GM12878 (cell line): ENCODE measurements at regions not wholly inside any gene's neighbourhood (a gene's known extent, or its start where the extent isn't known, plus 50 kb on each side); places are given as distances from the start of the nearest gene placed in this dataset.

Source experiments
- ATAC-seq: fragments of 200-7000 bp; cut with Tn5 transposase; 3 replicates; pipeline ENCODE4 v1.9.1; 2020; ENCODE audit warnings: mild to moderate bottlenecking, moderate library complexity
- BruUV-seq: library from RNA; stranded (reverse); fragments of 400-500 nt; replicated peaks from 2 replicates; lab custom pipeline; 2021; lab: Mats Ljungman, UMichigan
- CTCF ChIA-PET: fragments of 300-600 bp; sonication (Branson Sonifier 250); formaldehyde crosslinking; extraction: SDS; loops from one replicate; lab custom pipeline; 2021; ENCODE audit warnings: inconsistent platforms; lab: Yijun Ruan, JAX
- POLR2A ChIA-PET: fragments of 350-600 bp; formaldehyde crosslinking; extraction: SDS; loops from one replicate; lab custom pipeline; 2021; ENCODE audit warnings: inconsistent platforms; lab: Charles Lee
- RAD21 ChIA-PET: fragments of 300-600 bp; sonication (Branson Sonifier 250); formaldehyde crosslinking; loops from one replicate; lab custom pipeline; 2023; ENCODE audit warnings: antibody characterized with exemption; ENCODE audit not compliant: unreplicated experiment; lab: Charles Lee
- SMC1A ChIA-PET: fragments of 300-600 bp; sonication (Branson Sonifier 250); formaldehyde crosslinking; loops from one replicate; lab custom pipeline; 2023; ENCODE audit not compliant: unreplicated experiment, uncharacterized antibody; lab: Charles Lee
- DNase-seq: peaks from one replicate; pipeline ENCODE4 v3.0.0-alpha.2; 2011; ENCODE audit warnings: low read depth, low spot score
- FAIRE-seq: peaks from 3 replicates; lab custom pipeline; 2011; peaks lifted over from hg19 to GRCh38; lab: Jason Lieb, UNC
- H2AFZ ChIP-seq: 2 replicates; pipeline ENCODE4 v1.6.0; 2011; ENCODE audit warnings: low read depth, low read length, control low read depth; ENCODE audit not compliant: control insufficient read depth
- H3K27ac ChIP-seq: 2 replicates; pipeline ENCODE4 v1.5.1; 2011; ENCODE audit warnings: control low read depth; ENCODE audit not compliant: control insufficient read depth, insufficient read depth
- H3K27me3 ChIP-seq, 2 experiments: replicated peaks in 1 of 2; 2 replicates each; pipeline versions ENCODE4 v1.6.0 to v1.6.1; 2011; ENCODE audit warnings: low read length in 1 of 2; ENCODE audit not compliant: control insufficient read depth in 2 of 2, insufficient read depth in 2 of 2
- H3K36me3 ChIP-seq, 2 experiments: 2 replicates each; pipeline ENCODE4 v1.5.1; 2011; ENCODE audit warnings: low read length in 1 of 2; ENCODE audit not compliant: control insufficient read depth in 2 of 2, insufficient read depth in 2 of 2
- H3K4me1 ChIP-seq: 2 replicates; pipeline ENCODE4 v1.6.1; 2011; ENCODE audit warnings: mild to moderate bottlenecking, low read length, moderate library complexity, mixed read lengths; ENCODE audit not compliant: control insufficient read depth, insufficient read depth
- H3K4me2 ChIP-seq: 2 replicates; pipeline ENCODE4 v1.6.0; 2011; ENCODE audit warnings: control low read depth; ENCODE audit not compliant: control insufficient read depth, insufficient read depth
- H3K4me3 ChIP-seq: fragments of 200-600 bp; sonication (generic); 2 replicates; pipeline ENCODE4 v1.5.1; 2016
- H3K79me2 ChIP-seq: 2 replicates; pipeline ENCODE4 v1.6.0; 2011; ENCODE audit warnings: low read length; ENCODE audit not compliant: control insufficient read depth, insufficient read depth
- H3K9ac ChIP-seq: 2 replicates; pipeline ENCODE4 v1.8.0; 2011; ENCODE audit warnings: low read length, control low read depth, mixed read lengths; ENCODE audit not compliant: control insufficient read depth, insufficient read depth
- H3K9me3 ChIP-seq: replicated peaks from 3 replicates; pipeline ENCODE4 v1.5.1; 2011; ENCODE audit warnings: mild to moderate bottlenecking, low read length; ENCODE audit not compliant: control insufficient read depth, insufficient read depth
- H4K20me1 ChIP-seq: 2 replicates; pipeline ENCODE4 v1.6.0; 2011; ENCODE audit not compliant: control insufficient read depth, insufficient read depth
- EED ChIP-seq: sonication (generic); IDR thresholded peaks from 2 replicates; pipeline ENCODE4 v1.6.1; 2016; ENCODE audit warnings: antibody characterized with exemption, low read depth
- EP300 ChIP-seq, 2 experiments: fragments of 150-350 bp in 1 of 2; IDR thresholded peaks; 2 replicates each; pipeline ENCODE4 v1.6.1; 2011 to 2012; ENCODE audit warnings: low read depth in 2 of 2, low read length in 2 of 2, borderline replicate concordance in 1 of 2, improper control_type of control experiment in 1 of 2, inconsistent platforms in 1 of 2; ENCODE audit not compliant: control insufficient read depth in 1 of 2
- NFYB ChIP-seq: IDR thresholded peaks from 2 replicates; pipeline ENCODE4 v1.6.1; 2011; ENCODE audit warnings: low read depth, mild to moderate bottlenecking, low read length, improper control_type of control experiment, moderate library complexity; ENCODE audit not compliant: insufficient read depth
- RAD51 ChIP-seq: fragments of 450-650 bp; IDR thresholded peaks from 2 replicates; pipeline ENCODE4 v1.6.1; 2016; ENCODE audit warnings: moderate library complexity, mild to moderate bottlenecking, inconsistent platforms
- SREBF1 ChIP-seq: IDR thresholded peaks from 2 replicates; pipeline ENCODE4 v1.6.1; 2012; ENCODE audit warnings: mild to moderate bottlenecking, low read length
- STAT3 ChIP-seq: IDR thresholded peaks from 2 replicates; pipeline ENCODE4 v1.6.1; 2011; ENCODE audit warnings: low read depth, low read length, improper control_type of control experiment
- TCF12 ChIP-seq: IDR thresholded peaks from 2 replicates; pipeline ENCODE4 v1.6.1; 2011; ENCODE audit warnings: low read depth, mild to moderate bottlenecking, low read length
- WGBS: methylation state at CpG from one replicate; pipeline ENCODE4 v1.1.6; 2016; ENCODE audit warnings: low lambda C conversion rate; ENCODE audit not compliant: insufficient replicate concordance, insufficient coverage; ENCODE audit errors: missing lambda C conversion rate; 5-methylcytosine and 5-hydroxymethylcytosine counted together
- in situ Hi-C: fragments of 300-500 bp; cut with MboI; formaldehyde crosslinking; loops from 9 replicates; pipeline ENCODE4 v1.14.3; 2018; ENCODE audit warnings: mixed read lengths
- intact Hi-C: fragments of 100-400 bp; cut with micrococcal nuclease; formaldehyde crosslinking; loops from one replicate; pipeline ENCODE4 v1.14.2; 2022; ENCODE audit not compliant: unreplicated experiment
- TF ChIP-seq, protein P1 (sequence below): fragments of 450-650 bp; formaldehyde crosslinking; IDR thresholded peaks from 2 replicates; pipeline ENCODE4 v1.4.0; 2022; ENCODE audit warnings: mild to moderate bottlenecking, moderate library complexity
- TF ChIP-seq, protein P2 (sequence below): IDR thresholded peaks from 2 replicates; pipeline ENCODE4 v1.6.1; 2011; ENCODE audit warnings: borderline replicate concordance, low read depth, mild to moderate bottlenecking, moderate library complexity, low read length; ENCODE audit not compliant: insufficient read depth, poor library complexity, severe bottlenecking
- TF ChIP-seq, protein P3 (sequence below): IDR thresholded peaks from 2 replicates; pipeline ENCODE4 v1.6.1; 2011; ENCODE audit warnings: low read depth, low read length, improper control_type of control experiment, borderline replicate concordance
- TF ChIP-seq, protein P4 (sequence below): fragments of 450-650 bp; IDR thresholded peaks from 2 replicates; pipeline ENCODE4 v1.6.1; 2017; ENCODE audit warnings: mild to moderate bottlenecking

DNA sequence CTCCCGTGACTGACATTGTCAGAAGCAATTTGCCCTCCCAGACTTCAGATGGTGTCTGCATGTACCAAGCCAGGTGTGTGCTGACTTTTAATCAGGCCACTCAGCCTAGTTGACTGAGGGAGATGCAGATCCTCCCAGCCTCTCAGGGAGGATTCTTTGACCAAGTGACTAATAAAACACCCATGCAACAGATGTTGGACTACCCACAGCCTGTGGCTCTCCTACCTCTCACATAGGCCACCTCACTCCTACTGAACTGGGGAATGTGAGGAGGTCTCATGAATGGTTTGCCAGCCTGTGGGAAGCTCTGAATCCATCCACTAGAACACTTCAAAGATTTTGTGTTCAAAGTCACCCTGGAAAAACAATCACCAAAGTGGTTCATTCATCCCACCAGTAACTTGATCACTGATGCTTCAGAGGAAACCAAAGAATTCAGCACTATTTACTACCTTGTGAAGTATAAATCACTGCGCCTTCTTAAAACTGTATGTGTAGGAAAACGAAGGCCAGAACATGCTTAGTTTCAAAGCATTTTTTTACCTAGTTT lies 80.1 kb downstream of the ESM1 start:
- H3K27me3 ChIP-seq = peaks cover 0 to 9% of the 10 kb centered on the region in 2 experiments; a peak in 3 of 4 replicates
- H2AFZ ChIP-seq = no peak overlapping the region
- H3K36me3 ChIP-seq = no peaks in the 10 kb centered on the region
- peaks cover 4% of the 10 kb centered on the region; the same call in 1 of the 2 replicates for H3K4me1 ChIP-seq
- WGBS = 50% methylated on average over 3 of the region's 3 CpGs
- intact Hi-C loops = no loop called here
- CTCF ChIA-PET = interaction anchor here (0.6 to 3.6 kb wide), 9 partner anchors 10 to 263 kb away, joined by 3 to 31 read pairs (median 5); partner anchors contain the start of gene GPX8
- H3K27ac ChIP-seq = no peak overlapping the region
- no peak overlapping the region for H3K9ac ChIP-seq
- SMC1A ChIA-PET = interaction anchor here (0.8 to 1.7 kb wide), 5 partner anchors 9 to 241 kb away, joined by 3 to 7 read pairs (median 4); no protein-coding TSS in a partner anchor
- peaks cover 4% of the 10 kb centered on the region; the same call in 1 of the 2 replicates for H4K20me1 ChIP-seq
- ATAC-seq = no peak
- no peak for FAIRE-seq
- TF ChIP-seq TCF12 = no peak
- TF ChIP-seq, protein P1, sequence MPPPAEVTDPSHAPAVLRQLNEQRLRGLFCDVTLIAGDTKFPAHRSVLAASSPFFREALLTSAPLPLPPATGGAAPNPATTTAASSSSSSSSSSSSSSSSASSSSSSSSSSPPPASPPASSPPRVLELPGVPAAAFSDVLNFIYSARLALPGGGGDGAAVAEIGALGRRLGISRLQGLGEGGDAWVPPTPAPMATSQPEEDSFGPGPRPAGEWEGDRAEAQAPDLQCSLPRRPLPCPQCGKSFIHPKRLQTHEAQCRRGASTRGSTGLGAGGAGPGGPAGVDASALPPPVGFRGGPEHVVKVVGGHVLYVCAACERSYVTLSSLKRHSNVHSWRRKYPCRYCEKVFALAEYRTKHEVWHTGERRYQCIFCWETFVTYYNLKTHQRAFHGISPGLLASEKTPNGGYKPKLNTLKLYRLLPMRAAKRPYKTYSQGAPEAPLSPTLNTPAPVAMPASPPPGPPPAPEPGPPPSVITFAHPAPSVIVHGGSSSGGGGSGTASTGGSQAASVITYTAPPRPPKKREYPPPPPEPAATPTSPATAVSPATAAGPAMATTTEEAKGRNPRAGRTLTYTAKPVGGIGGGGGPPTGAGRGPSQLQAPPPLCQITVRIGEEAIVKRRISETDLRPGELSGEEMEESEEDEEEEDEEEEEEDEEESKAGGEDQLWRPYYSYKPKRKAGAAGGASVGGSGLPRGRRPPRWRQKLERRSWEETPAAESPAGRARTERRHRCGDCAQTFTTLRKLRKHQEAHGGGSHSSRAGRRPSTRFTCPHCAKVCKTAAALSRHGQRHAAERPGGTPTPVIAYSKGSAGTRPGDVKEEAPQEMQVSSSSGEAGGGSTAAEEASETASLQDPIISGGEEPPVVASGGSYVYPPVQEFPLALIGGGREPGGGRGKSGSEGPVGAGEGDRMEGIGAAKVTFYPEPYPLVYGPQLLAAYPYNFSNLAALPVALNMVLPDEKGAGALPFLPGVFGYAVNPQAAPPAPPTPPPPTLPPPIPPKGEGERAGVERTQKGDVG = no peak
- TF ChIP-seq STAT3 = no peak
- TF ChIP-seq RAD51 = no peak
- TF ChIP-seq, protein P2, sequence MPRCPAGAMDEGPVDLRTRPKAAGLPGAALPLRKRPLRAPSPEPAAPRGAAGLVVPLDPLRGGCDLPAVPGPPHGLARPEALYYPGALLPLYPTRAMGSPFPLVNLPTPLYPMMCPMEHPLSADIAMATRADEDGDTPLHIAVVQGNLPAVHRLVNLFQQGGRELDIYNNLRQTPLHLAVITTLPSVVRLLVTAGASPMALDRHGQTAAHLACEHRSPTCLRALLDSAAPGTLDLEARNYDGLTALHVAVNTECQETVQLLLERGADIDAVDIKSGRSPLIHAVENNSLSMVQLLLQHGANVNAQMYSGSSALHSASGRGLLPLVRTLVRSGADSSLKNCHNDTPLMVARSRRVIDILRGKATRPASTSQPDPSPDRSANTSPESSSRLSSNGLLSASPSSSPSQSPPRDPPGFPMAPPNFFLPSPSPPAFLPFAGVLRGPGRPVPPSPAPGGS = no peak
- TF ChIP-seq, protein P3, sequence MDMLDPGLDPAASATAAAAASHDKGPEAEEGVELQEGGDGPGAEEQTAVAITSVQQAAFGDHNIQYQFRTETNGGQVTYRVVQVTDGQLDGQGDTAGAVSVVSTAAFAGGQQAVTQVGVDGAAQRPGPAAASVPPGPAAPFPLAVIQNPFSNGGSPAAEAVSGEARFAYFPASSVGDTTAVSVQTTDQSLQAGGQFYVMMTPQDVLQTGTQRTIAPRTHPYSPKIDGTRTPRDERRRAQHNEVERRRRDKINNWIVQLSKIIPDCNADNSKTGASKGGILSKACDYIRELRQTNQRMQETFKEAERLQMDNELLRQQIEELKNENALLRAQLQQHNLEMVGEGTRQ = no peak
- TF ChIP-seq NFYB = no peak
- no peak for TF ChIP-seq EED
- TF ChIP-seq SREBF1 = no peak
- TF ChIP-seq, protein P4, sequence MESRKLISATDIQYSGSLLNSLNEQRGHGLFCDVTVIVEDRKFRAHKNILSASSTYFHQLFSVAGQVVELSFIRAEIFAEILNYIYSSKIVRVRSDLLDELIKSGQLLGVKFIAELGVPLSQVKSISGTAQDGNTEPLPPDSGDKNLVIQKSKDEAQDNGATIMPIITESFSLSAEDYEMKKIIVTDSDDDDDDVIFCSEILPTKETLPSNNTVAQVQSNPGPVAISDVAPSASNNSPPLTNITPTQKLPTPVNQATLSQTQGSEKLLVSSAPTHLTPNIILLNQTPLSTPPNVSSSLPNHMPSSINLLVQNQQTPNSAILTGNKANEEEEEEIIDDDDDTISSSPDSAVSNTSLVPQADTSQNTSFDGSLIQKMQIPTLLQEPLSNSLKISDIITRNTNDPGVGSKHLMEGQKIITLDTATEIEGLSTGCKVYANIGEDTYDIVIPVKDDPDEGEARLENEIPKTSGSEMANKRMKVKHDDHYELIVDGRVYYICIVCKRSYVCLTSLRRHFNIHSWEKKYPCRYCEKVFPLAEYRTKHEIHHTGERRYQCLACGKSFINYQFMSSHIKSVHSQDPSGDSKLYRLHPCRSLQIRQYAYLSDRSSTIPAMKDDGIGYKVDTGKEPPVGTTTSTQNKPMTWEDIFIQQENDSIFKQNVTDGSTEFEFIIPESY = no peak
- TF ChIP-seq EP300 (IDR thresholded peaks at IDR 0.05; ENCODE audit: borderline replicate concordance in 1 of 2, control insufficient read depth in 1 of 2, low read depth in 2 of 2, low read length in 2 of 2) = no peak
- TF ChIP-seq, all 136 proteins: peak for 0
- no peaks in the 10 kb centered on the region for H3K79me2 ChIP-seq
- in situ Hi-C loops = loop anchor here (5.0 kb wide), 1 partner anchor 237 kb away; no protein-coding TSS in a partner anchor
- H3K4me2 ChIP-seq = no peak overlapping the region
- POLR2A ChIA-PET = no interaction called here
- no peak for DNase-seq
- no peak overlapping the region for H3K4me3 ChIP-seq
- no TSS peak for BruUV-seq
- H3K9me3 ChIP-seq = no peaks in the 10 kb centered on the region; the same call in 2 of the 3 replicates
- RAD21 ChIA-PET = interaction anchor here (1.2 to 1.8 kb wide), 3 partner anchors 54 to 267 kb away, joined by 4 read pairs; no protein-coding TSS in a partner anchor
